HUES48 (cell line): ENCODE measurements at regions not wholly inside any gene's neighbourhood (a gene's known extent, or its start where the extent isn't known, plus 50 kb on each side); places are given as distances from the start of the nearest gene placed in this dataset.
"Not testable (repeated sequence)": the region's sequence is repeated elsewhere in the genome, so short reads cannot be mapped to it uniquely, and the experiment has no call there.

Experiments
- H3K27ac ChIP-seq: one replicate; pipeline ENCODE4 v1.7.0; 2013; ENCODE audit warnings: low read depth, low read length, inconsistent platforms
- H3K27me3 ChIP-seq: 2 replicates; pipeline ENCODE4 v1.6.1; 2013; ENCODE audit warnings: mild to moderate bottlenecking, low read length; ENCODE audit not compliant: control insufficient read depth, insufficient read depth
- H3K36me3 ChIP-seq: 2 replicates; pipeline ENCODE4 v1.6.1; 2013; ENCODE audit warnings: low read length; ENCODE audit not compliant: control insufficient read depth, insufficient read depth
- H3K4me1 ChIP-seq: 2 replicates; pipeline ENCODE4 v1.6.1; 2013; ENCODE audit warnings: mild to moderate bottlenecking, low read length; ENCODE audit not compliant: control insufficient read depth, insufficient read depth
- H3K4me3 ChIP-seq: 2 replicates; pipeline ENCODE4 v1.5.1; 2013; ENCODE audit warnings: mild to moderate bottlenecking, low read depth, low read length
- H3K9ac ChIP-seq: 2 replicates; pipeline ENCODE4 v1.6.1; 2013; ENCODE audit warnings: mild to moderate bottlenecking, low read depth, low read length, moderate library complexity
- H3K9me3 ChIP-seq: 2 replicates; pipeline ENCODE4 v1.6.1; 2013; ENCODE audit warnings: low read length; ENCODE audit not compliant: control insufficient read depth, insufficient read depth

DNA sequence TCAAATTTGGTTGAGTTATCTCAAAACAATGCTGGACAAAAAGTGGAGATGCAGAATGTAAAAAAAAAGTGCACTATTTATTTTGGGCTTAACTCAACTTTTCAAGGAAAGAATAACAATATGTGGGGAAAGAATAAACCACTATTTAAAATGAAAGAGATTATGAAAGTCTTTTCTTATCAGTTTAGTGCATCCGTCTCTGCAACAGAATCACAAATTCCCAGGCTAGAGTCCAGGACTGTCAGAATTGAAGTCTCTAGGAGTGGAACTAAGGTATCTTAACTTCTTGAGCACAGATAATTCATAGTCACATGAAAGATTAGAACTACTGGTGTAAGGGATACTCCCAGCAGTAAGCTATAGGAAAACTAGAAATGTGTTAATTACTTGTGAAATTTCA, 1200.3 kb upstream of the LRRN3 start:
- Histone ChIP-seq H3K36me3 (no peaks in the 10 kb centered on the region), H3K27me3 (no peaks in the 10 kb centered on the region), H3K9me3 (no peaks in the 10 kb centered on the region), H3K4me1 (no peaks in the 10 kb centered on the region), H3K4me3 (no peak overlapping the region), H3K9ac (no peak overlapping the region), H3K27ac (no peak overlapping the region)

- H3K27ac ChIP-seq, result no peak overlapping the region
- H3K4me1 ChIP-seq, result no peaks in the 10 kb centered on the region
- no peaks in the 10 kb centered on the region for H3K9me3 ChIP-seq
- H3K4me3 ChIP-seq, result no peak overlapping the region
- H3K9ac ChIP-seq, result no peak overlapping the region
- H3K27me3 ChIP-seq, result no peaks in the 10 kb centered on the region
- no peaks in the 10 kb centered on the region for H3K36me3 ChIP-seq
Measured at GRCh38 chr7:109893231-109893630, 1197.7 kb upstream of the LRRN3 start.

DNA sequence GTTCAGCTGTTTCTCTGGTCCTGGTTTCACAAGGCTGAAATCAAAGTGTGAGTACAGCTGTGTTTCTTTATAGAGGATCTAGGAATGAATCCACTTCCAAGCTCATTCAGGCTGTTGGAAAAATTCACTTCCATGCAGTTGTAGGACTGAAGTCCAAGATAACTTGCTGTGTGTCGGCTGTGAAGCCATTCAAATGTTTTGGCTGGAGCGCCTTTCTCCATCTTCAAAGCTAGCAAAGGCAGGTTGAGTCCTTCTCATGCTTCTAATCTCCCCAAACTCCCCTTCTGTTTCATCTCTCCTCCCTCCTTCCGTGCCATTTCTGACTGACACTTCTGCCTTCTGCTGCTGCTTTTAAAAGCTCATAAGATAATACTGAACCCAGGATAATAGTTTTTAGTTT, 1195.4 kb upstream of the LRRN3 start:
- Histone ChIP-seq H3K27ac (no peak overlapping the region), H3K36me3 (no peaks in the 10 kb centered on the region), H3K4me1 (no peaks in the 10 kb centered on the region), H3K4me3 (no peak overlapping the region), H3K27me3 (no peaks in the 10 kb centered on the region), H3K9ac (no peak overlapping the region), H3K9me3 (no peaks in the 10 kb centered on the region)

DNA sequence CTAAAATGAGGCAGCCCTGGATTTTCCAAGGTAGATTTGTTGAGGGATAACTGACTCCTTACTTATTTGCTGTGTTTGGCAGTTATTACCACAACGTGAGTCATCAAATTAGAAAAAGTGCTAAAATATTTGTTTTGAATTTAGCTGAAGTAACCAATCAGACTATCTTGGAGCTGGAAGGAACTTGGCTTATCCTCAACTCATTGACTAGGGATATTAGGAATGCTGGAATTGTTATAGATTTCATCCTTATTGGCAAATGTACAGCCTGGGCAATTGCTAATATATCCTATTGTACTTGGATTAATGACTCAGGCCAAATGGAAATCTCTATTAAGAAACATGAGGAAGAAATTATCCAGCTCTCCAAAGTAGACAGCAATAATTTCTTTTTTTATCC, 1189.0 kb upstream of the LRRN3 start:
- no peak overlapping the region for H3K4me3 ChIP-seq
- no peaks in the 10 kb centered on the region for H3K36me3 ChIP-seq
- H3K27me3 ChIP-seq, result no peaks in the 10 kb centered on the region
- no peaks in the 10 kb centered on the region; the same call in 1 of the 2 replicates for H3K9me3 ChIP-seq
- no peak overlapping the region for H3K9ac ChIP-seq
- no peak overlapping the region for H3K27ac ChIP-seq
- H3K4me1 ChIP-seq, result no peaks in the 10 kb centered on the region

DNA sequence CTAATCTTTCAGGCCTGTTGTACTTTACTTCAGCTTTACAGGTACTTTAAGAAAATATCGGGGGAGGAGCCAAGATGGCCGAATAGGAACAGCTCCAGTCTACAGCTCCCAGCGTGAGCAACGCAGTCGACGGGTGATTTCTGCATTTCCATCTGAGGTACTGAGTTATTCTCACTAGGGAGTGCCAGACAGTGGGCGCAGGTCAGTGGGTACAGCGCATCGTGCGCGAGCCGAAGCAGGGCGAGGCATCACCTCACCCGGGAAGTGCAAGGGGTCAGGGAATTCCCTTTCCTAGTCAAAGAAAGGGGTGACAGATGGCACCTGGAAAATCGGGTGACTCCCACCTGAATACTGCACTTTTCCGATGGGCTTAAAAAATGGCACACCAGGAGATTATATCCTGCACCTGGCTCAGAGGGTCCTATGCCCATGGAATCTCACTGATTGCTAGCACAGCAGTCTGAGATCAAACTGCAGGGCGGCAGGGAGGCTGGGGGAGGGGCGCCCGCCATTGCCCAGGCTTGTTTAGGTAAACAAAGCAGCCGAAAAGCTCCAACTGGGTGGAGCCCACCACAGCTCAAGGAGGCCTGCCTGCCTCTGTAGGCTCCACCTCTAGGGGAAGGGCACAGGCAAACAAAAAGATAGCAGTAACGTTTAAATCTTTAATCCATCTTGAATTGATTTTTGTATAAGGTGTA, 1185.4 kb upstream of the LRRN3 start:
- not testable (repeated sequence) for H3K9me3 ChIP-seq, H3K9ac ChIP-seq, H3K27me3 ChIP-seq, H3K4me3 ChIP-seq, H3K27ac ChIP-seq, H3K36me3 ChIP-seq, H3K4me1 ChIP-seq

DNA sequence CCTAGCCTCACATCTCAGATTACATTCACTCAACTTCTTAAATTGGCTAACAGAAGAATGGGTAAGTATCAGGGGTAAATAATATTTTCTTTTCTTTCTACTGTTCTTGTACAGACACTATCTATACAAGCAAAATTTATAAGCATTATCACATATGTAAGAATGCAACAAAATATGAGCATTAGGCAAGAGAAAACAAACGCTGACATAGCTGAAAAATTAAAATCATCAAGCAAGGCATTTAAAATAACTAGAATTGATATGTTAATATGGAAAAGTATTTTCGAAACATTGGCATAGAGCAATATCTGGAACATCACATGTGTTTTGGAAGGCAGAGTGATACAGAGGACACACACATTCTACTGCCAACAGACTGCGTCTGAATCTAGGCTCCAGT, 1175.3 kb upstream of the LRRN3 start:
- H3K9ac ChIP-seq, result no peak overlapping the region
- H3K9me3 ChIP-seq, result peaks cover 4% of the 10 kb centered on the region; the same call in 1 of the 2 replicates
- H3K4me1 ChIP-seq, result no peaks in the 10 kb centered on the region
- H3K27ac ChIP-seq, result no peak overlapping the region
- no peaks in the 10 kb centered on the region for H3K36me3 ChIP-seq
- H3K4me3 ChIP-seq, result no peak overlapping the region
- H3K27me3 ChIP-seq, result no peaks in the 10 kb centered on the region

DNA sequence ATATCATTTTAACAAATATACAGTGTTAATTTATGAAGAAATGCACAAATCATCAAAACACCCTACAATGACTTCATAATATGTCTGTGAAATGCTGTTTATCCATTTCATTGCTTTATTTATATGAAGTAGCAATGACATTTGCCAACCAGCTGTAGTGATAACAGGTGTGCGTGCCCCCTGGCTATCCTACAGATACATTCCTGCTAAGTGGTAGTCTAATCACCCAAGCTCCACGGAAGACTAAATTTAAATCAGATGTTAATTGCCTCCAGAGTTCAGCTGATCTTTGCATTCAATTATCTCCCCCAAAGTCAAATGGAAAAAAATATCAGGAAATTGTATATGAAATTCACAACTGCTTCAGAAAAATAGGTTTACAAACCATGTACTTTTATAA, 1164.2 kb upstream of the LRRN3 start:
- Histone ChIP-seq H3K27me3 (no peaks in the 10 kb centered on the region), H3K27ac (no peak overlapping the region), H3K9me3 (peaks cover 16% of the 10 kb centered on the region), H3K9ac (no peak overlapping the region), H3K4me1 (no peaks in the 10 kb centered on the region), H3K36me3 (no peaks in the 10 kb centered on the region), H3K4me3 (no peak overlapping the region)

DNA sequence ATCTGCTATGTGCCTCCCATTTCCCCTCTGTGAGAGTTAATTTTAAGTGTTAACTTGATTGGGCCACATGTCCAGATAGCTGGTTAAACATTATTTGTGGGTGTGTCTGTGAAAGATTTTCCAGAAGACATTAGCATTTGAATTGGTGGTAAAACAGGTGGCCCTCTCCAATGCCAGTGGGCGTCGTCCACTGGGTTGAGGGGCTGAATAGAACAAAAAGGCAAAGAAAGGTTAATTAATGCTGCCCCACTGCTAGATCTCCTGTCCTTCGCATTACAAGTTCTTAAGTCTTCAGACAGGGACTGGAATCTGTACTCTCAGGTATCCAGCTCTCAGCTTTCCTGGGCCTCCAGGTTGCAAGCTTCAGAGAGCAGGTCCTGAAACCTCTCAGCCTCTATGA, 1160.9 kb upstream of the LRRN3 start:
- H3K27ac ChIP-seq, result no peak overlapping the region
- H3K36me3 ChIP-seq, result no peaks in the 10 kb centered on the region
- H3K4me1 ChIP-seq, result no peaks in the 10 kb centered on the region
- peaks cover 13% of the 10 kb centered on the region for H3K9me3 ChIP-seq
- no peak overlapping the region for H3K4me3 ChIP-seq
- no peak overlapping the region for H3K9ac ChIP-seq
- H3K27me3 ChIP-seq, result no peaks in the 10 kb centered on the region

DNA sequence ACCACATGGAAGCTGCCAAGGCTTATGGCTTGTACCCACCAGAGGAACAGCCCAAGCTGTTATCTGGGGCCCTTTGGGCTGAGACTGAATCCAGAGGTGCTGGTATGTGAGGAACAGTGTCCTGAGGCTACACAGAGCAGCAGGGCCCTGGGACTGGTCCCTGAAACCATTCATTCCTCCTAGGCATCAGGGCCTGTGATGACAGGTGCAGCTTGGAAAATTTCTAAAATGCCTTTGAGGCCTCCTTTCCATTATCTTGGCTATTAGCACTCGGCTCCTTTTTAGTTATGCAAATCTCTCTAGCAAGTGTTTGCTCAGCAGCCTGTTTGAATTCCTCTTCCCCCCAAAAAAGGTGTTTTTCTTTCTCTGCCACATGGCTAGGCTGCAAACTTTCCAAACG, 1151.7 kb upstream of the LRRN3 start:
- no peak overlapping the region for H3K27ac ChIP-seq
- H3K36me3 ChIP-seq, result no peaks in the 10 kb centered on the region
- 0 out of 2 replicates have a peak overlapping the region, but pooled peaks have one; percentile 20 for H3K4me3 ChIP-seq
- H3K9ac ChIP-seq, result no peak overlapping the region
- no peaks in the 10 kb centered on the region for H3K27me3 ChIP-seq
- peaks cover 54% of the 10 kb centered on the region for H3K9me3 ChIP-seq
- no peaks in the 10 kb centered on the region for H3K4me1 ChIP-seq

DNA sequence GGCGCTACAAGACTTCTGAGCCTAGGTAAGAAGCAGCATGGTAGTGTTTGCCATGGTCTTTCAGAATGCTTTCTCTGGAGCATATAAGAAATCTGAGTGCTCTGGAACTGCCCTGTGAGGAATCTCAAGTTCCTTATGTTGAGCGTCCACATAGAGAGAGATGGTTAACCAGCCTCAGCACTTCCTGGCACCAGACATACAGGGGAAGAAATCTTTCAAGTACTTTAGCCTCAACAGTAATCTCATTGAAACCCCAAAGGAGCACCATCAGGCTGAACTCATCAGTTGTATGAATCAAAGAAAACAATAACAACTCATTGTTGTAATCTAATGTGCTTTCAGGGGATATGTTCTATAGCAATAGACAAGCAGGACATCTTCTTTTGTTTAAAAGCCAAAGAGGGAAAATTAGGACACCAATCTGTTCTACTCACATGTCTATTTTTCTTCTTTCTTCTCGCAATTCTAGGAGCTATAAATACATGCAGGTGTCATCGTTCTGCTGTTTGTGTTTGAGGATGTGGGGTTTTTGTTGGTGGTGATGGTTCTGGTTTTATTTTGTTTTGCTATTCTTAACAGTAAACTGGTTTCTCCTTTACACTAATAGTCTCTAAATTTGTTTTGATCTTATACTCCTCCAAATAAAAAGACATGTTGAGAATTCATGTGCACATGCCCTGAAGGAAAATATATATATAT, 1145.0 kb upstream of the LRRN3 start:
- no peak overlapping the region for H3K27ac ChIP-seq
- no peaks in the 10 kb centered on the region for H3K27me3 ChIP-seq
- H3K9me3 ChIP-seq, result peaks cover 10% of the 10 kb centered on the region
- peaks cover 10% of the 10 kb centered on the region; the same call in 1 of the 2 replicates for H3K4me1 ChIP-seq
- no peaks in the 10 kb centered on the region for H3K36me3 ChIP-seq
- H3K9ac ChIP-seq, result no peak overlapping the region
- H3K4me3 ChIP-seq, result no peak overlapping the region

DNA sequence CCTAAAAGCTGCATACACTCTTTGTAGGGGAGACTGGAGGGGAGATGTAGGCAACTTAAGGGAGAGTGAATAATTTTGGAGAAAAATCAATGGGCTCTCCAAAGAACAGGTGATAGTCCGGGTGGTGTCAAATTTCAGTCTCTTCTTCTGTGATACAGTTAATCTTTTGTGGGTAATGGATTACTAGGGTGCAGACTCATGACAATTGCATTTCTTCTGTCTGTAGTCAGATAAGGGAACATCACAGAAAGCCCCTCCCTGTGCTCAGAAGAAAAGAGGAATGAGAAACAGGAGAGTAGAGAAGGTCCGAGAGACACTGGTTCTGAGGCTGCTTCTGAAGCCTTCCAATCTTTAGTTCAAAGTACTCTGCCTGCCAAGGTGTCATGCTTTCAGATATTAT, 1140.7 kb upstream of the LRRN3 start:
- Histone ChIP-seq H3K4me3 (no peak overlapping the region), H3K27ac (peak overlapping the region; percentile 59), H3K36me3 (no peaks in the 10 kb centered on the region), H3K4me1 (peaks cover 2% of the 10 kb centered on the region; the same call in 1 of the 2 replicates), H3K9ac (no peak overlapping the region), H3K27me3 (no peaks in the 10 kb centered on the region), H3K9me3 (no peaks in the 10 kb centered on the region)
